OCI-LY1 (cell line): ENCODE measurements at regions not wholly inside any gene's neighbourhood (a gene's known extent, or its start where the extent isn't known, plus 50 kb on each side); places are given as distances from the start of the nearest gene placed in this dataset.

Experiments used
- H2AFZ ChIP-seq: fragments of 200-600 bp; sonication (generic), shearing (Covaris generic); 2 replicates; pipeline ENCODE4 v1.6.0; 2014; ENCODE audit warnings: antibody characterized with exemption, mild to moderate bottlenecking, low read length
- H3F3A ChIP-seq: fragments of 200-600 bp; sonication (generic), shearing (Covaris generic); 2 replicates; pipeline ENCODE4 v1.6.0; 2014; ENCODE audit warnings: mild to moderate bottlenecking, antibody characterized with exemption, low read length, moderate library complexity; ENCODE audit not compliant: insufficient read depth
- H3K27ac ChIP-seq: fragments of 200-600 bp; sonication (generic); 2 replicates; pipeline ENCODE4 v1.5.1; 2014; ENCODE audit warnings: low read length, mixed run types, mild to moderate bottlenecking, low read depth; ENCODE audit not compliant: poor library complexity, severe bottlenecking
- H3K27me3 ChIP-seq: fragments of 200-600 bp; sonication (generic); 2 replicates; pipeline ENCODE4 v1.6.0; 2014; ENCODE audit warnings: antibody characterized with exemption, mild to moderate bottlenecking, low read length, moderate library complexity; ENCODE audit not compliant: insufficient read depth
- H3K36me3 ChIP-seq: fragments of 200-600 bp; sonication (generic); 2 replicates; pipeline ENCODE4 v1.6.1; 2014; ENCODE audit warnings: mild to moderate bottlenecking, antibody characterized with exemption, low read length, moderate library complexity, mixed read lengths; ENCODE audit not compliant: insufficient read depth
- H3K4me1 ChIP-seq: fragments of 200-600 bp; sonication (generic); 2 replicates; pipeline ENCODE4 v1.5.1; 2014; ENCODE audit warnings: mild to moderate bottlenecking, low read length, moderate library complexity; ENCODE audit not compliant: insufficient read depth, severe bottlenecking
- H3K4me2 ChIP-seq: fragments of 200-600 bp; sonication (generic), shearing (Covaris generic); 2 replicates; pipeline ENCODE4 v1.6.1; 2014; ENCODE audit warnings: low read length
- H3K4me3 ChIP-seq: fragments of 200-600 bp; sonication (generic); 2 replicates; pipeline ENCODE4 v1.5.1; 2014; ENCODE audit warnings: low read length, low read depth, mild to moderate bottlenecking, mixed read lengths; ENCODE audit not compliant: poor library complexity, severe bottlenecking
- H3K79me2 ChIP-seq: fragments of 200-600 bp; shearing (Covaris generic); 2 replicates; pipeline ENCODE4 v1.6.1; 2016; ENCODE audit warnings: mixed run types, low read length, mixed read lengths; ENCODE audit not compliant: insufficient read depth
- H3K9ac ChIP-seq: fragments of 200-600 bp; sonication (generic), shearing (Covaris generic); 2 replicates; pipeline ENCODE4 v1.6.1; 2014; ENCODE audit warnings: mild to moderate bottlenecking, low read length, mixed read lengths
- H3K9me2 ChIP-seq: fragments of 200-600 bp; sonication (generic), shearing (Covaris generic); 2 replicates; pipeline ENCODE4 v1.6.1; 2014; ENCODE audit warnings: low read depth, mild to moderate bottlenecking, low read length, mixed read lengths
- H3K9me3 ChIP-seq: fragments of 200-600 bp; shearing (Covaris generic); 2 replicates; pipeline ENCODE4 v1.6.1; 2014; ENCODE audit warnings: low read length, mixed read lengths
- H4K20me1 ChIP-seq: fragments of 200-600 bp; sonication (generic), shearing (Covaris generic); 2 replicates; pipeline ENCODE4 v1.6.0; 2016; ENCODE audit warnings: mild to moderate bottlenecking, low read length; ENCODE audit not compliant: insufficient read depth
- EZH2 ChIP-seq: fragments of 200-600 bp; sonication (generic), shearing (Covaris generic); IDR thresholded peaks from 2 replicates; pipeline ENCODE4 v1.8.0; 2017; ENCODE audit warnings: borderline replicate concordance, mixed run types, mild to moderate bottlenecking, antibody characterized with exemption, low read length, moderate library complexity, mixed read lengths
- TF ChIP-seq, protein P1 (sequence below): fragments of 200-600 bp; sonication (generic), shearing (Covaris generic); IDR thresholded peaks from 2 replicates; pipeline ENCODE4 v1.5.1; 2017; ENCODE audit warnings: mild to moderate bottlenecking, antibody characterized with exemption, low read length, moderate library complexity, mixed read lengths

DNA sequence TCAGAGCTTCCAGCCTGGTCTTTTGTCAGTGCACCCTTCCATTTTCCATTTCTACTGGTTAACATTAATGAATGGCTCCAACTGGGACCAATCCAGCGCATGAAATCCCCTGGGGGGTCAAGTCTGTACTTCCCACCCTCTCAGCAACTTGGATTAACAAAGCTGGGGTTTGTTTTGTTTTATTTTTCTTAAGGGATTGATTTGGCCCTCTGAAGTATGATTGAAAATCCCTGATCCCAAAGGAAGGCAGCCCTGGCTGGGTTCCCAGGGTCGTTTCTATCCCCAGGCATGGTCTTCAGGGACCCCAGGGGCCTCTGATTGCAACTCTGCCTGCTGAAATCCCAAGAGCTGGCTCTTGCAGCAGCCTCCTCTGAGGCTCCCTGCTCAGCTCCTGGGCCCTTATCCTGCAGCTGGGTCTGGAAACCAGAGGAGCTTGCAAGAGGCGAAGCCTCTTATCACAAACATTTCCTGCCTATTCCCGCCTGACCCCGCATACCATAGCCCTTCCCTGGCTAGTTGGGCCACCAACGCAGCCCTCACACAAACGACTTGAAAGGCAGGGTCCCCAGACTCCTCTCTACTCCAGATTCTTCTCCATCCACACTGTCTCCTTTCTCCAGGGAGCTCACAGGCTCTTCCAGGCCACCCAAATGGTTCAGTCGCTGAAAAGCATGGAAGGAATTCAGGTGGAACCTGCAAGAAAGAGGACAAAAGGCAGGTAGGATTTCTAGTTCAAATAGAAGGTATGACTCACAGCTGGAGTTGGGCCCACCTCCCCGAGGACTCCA is 109.7 kb upstream of the PKDCC start:
- H3K9ac ChIP-seq: no peak overlapping the region
- H4K20me1 ChIP-seq: no peaks in the 10 kb centered on the region
- no peaks in the 10 kb centered on the region for H3K9me2 ChIP-seq
- no peak overlapping the region for H3K4me3 ChIP-seq
- no peaks in the 10 kb centered on the region for H3K9me3 ChIP-seq
- no peak overlapping the region for H3K27ac ChIP-seq
- H3K27me3 ChIP-seq: no peaks in the 10 kb centered on the region
- H3K36me3 ChIP-seq: no peaks in the 10 kb centered on the region
- no peak for TF ChIP-seq EZH2
- TF ChIP-seq, protein P1, sequence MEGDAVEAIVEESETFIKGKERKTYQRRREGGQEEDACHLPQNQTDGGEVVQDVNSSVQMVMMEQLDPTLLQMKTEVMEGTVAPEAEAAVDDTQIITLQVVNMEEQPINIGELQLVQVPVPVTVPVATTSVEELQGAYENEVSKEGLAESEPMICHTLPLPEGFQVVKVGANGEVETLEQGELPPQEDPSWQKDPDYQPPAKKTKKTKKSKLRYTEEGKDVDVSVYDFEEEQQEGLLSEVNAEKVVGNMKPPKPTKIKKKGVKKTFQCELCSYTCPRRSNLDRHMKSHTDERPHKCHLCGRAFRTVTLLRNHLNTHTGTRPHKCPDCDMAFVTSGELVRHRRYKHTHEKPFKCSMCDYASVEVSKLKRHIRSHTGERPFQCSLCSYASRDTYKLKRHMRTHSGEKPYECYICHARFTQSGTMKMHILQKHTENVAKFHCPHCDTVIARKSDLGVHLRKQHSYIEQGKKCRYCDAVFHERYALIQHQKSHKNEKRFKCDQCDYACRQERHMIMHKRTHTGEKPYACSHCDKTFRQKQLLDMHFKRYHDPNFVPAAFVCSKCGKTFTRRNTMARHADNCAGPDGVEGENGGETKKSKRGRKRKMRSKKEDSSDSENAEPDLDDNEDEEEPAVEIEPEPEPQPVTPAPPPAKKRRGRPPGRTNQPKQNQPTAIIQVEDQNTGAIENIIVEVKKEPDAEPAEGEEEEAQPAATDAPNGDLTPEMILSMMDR: no peak
- no peaks in the 10 kb centered on the region for H3F3A ChIP-seq
- no peak overlapping the region for H3K4me2 ChIP-seq
- no peaks in the 10 kb centered on the region for H3K79me2 ChIP-seq
- no peaks in the 10 kb centered on the region for H3K4me1 ChIP-seq
- H2AFZ ChIP-seq: no peak overlapping the region

DNA sequence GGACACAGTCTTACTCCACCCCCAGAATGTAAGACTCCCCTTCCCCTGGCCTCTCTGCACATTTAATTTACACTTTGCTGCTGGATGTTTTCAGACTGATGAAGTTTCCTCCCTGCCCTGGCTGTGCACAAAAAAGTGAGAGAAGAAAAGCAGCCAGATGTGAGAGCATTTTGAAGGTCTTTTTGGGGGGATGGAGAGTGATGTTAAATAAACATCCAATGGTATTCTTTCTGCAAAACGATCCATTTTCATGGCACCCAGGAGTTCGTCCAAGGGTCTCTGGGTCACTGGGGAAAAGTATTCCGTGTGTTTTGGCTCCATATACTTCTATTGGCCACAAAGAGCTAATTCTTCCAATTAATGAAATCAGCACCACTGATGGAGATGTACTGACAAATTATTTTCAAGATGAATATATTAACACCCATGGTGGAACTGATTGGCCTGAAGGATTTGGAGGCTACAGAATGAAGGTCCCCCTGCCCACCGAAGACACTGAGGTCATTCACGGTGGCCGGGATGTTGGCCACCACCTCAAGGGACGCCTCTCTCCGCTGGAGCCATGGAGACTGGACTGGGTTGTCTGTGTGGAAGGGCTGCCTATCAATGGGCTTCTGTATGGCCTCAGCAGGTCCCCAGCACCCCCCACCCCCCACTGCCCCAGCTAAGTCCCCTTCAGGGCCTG is 107.6 kb upstream of the PKDCC start:
- no peak overlapping the region for H3K4me3 ChIP-seq
- H4K20me1 ChIP-seq: no peaks in the 10 kb centered on the region
- no peaks in the 10 kb centered on the region for H3K27me3 ChIP-seq
- no peak overlapping the region for H3K27ac ChIP-seq
- H3K9me3 ChIP-seq: no peaks in the 10 kb centered on the region
- no peaks in the 10 kb centered on the region for H3K4me1 ChIP-seq
- no peak overlapping the region for H2AFZ ChIP-seq
- H3K4me2 ChIP-seq: no peak overlapping the region
- H3K9ac ChIP-seq: no peak overlapping the region
- H3F3A ChIP-seq: no peaks in the 10 kb centered on the region
- no peak for TF ChIP-seq EZH2
- TF ChIP-seq, protein P1: no peak
- no peaks in the 10 kb centered on the region for H3K79me2 ChIP-seq
- no peaks in the 10 kb centered on the region for H3K9me2 ChIP-seq
- H3K36me3 ChIP-seq: no peaks in the 10 kb centered on the region

DNA sequence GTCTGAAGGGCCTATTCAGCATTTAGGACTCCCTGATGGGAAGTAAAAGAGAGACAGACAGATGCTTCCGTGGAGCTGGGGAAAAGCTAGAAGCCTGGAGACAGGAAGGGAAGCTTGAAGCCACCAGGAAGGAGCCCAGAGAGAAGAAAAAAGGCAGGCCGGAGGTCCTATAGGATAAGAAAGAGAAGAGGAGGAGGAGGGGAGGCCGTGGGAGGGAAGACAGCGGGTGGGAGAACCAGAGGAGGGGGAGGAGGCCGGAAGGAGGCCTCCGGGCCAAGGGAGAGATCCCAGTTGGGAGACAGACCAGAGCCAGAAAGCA is 107.1 kb upstream of the PKDCC start:
- Histone ChIP-seq H3K9me3 (no peaks in the 10 kb centered on the region), H3F3A (no peaks in the 10 kb centered on the region), H2AFZ (no peak overlapping the region), H3K27ac (no peak overlapping the region), H3K4me1 (no peaks in the 10 kb centered on the region), H3K4me3 (no peak overlapping the region), H4K20me1 (no peaks in the 10 kb centered on the region), H3K9me2 (no peaks in the 10 kb centered on the region), H3K4me2 (no peak overlapping the region), H3K36me3 (no peaks in the 10 kb centered on the region), H3K27me3 (no peaks in the 10 kb centered on the region), H3K9ac (no peak overlapping the region), H3K79me2 (no peaks in the 10 kb centered on the region)
- no peak for TF ChIP-seq EZH2
- TF ChIP-seq, protein P1: no peak
